ENCODE measurements at regions not wholly inside any gene's neighbourhood (a gene's known extent, or its start where the extent isn't known, plus 50 kb on each side); places are given as distances from the start of the nearest gene placed in this dataset.
"Not testable (repeated sequence)": the region's sequence is repeated elsewhere in the genome, so short reads cannot be mapped to it uniquely, and the experiment has no call there.

DNA sequence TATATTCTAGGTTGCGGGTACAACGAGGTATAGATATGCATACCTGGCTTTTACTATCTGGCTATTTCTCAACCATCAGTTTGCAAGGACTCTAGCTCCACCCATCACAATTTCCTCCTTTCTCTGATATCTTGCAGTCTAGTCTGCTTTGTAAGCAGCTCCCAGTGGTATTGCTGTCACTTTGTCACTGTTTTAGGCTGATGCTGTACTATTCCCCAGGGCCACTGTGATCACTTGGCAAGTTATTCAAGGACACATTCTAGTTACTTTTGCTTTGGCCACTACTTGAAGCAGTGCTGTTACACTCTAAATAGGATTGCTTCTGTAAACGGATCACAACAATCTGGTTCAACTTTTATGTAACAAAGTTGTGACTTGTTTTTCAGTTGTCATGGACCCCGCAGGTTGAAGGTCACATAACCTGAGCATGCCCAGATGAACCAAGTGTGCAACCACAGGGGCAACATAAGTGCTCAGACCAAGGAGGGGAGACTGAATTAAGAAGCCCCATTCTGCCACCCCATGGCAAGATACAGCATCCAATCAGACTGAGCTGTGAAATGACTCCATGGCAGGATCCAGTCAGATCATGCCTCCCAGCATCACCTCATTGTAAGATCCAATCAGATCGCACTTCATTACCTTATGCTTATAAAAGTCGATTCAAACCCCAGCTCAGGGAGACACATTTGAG lies 588.4 kb upstream of the CITED2 start:
- no peak for DNase-seq (ENCODE audit: low read depth)

- no peak for DNase-seq (ENCODE audit: low read depth)
Measured at GRCh38 chr6:139961190-139961589, 586.7 kb upstream of the CITED2 start.

GRCh38 chr6:139960671-139961070 lies 586.2 kb upstream of the CITED2 start:
- no peak for DNase-seq (ENCODE audit: low read depth)

- no peak for DNase-seq (ENCODE audit: low read depth)
Measured at GRCh38 chr6:139955366-139956155, 581.1 kb upstream of the CITED2 start.

GRCh38 chr6:139954463-139955071 lies 580.1 kb upstream of the CITED2 start:
- DNase-seq (ENCODE audit: low read depth), result no peak

GRCh38 chr6:139953780-139954179 lies 579.3 kb upstream of the CITED2 start:
- not testable (repeated sequence) for DNase-seq (ENCODE audit: low read depth)

DNA sequence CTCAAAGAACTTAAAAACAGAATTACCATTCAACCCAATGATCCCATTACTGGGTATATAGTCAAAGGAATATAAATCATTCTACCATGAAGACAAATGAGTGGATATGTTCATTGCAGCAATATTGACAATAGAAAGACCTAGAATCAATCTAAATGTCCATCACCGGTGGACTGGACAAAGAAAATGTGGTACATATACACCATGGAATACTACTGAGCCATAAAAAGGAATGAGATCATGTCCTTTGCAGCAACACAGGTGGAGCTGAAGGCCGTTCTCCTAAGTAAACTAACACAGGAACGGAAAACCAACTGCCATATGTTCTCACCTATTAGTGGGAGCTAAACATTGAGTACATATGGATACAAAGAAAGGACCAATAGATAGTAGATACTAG lies 576.7 kb upstream of the CITED2 start:
- DNase-seq (ENCODE audit: low read depth), result no peak

- no peak for DNase-seq (ENCODE audit: low read depth)
Measured at GRCh38 chr6:139944976-139945375, 570.5 kb upstream of the CITED2 start.

GRCh38 chr6:139944131-139944530 lies 569.7 kb upstream of the CITED2 start:
- no peak for DNase-seq (ENCODE audit: low read depth)

DNA sequence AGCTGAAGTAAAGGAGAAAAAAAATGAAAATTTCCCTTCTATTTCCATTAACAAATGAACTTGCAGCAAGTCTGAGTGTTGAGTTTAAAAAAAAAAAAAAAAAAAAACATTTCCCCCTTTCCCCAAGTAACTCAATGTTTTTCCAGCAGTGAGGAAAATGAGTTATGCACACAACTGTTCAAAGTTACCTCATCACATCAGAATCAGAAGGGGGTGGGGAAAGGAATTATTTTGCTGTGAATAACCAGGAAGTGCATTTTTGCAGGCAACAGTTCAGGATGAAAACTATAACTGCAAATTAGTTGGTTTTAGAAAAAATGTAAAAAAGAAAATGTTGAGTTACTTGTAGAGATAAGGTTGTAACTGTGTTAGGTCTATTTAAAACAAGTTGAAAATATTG lies 568.9 kb upstream of the CITED2 start:
- peak; percentile 91 for DNase-seq (ENCODE audit: low read depth)

- DNase-seq (ENCODE audit: low read depth), result no peak
Measured at GRCh38 chr6:139942331-139942730, 567.9 kb upstream of the CITED2 start.

DNA sequence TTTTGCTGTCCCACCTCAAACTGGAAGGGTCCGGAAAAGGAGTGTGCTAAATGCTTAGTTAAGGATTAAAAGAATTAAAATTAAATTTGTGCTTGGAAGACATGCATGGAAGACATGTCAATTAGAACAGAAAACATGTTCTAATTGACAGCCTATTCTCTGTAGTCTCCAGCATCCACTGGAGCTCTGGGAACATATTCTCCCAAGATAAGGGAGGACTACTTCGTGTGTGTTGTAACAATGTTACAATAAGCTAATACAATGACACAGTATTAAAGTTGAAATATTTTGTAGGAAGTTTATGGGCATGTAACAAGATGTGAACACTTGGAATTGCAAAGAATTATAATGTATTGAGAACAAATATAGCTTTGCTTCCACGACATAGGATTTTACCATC lies 567.4 kb upstream of the CITED2 start:
- DNase-seq (ENCODE audit: low read depth), result no peak

DNA sequence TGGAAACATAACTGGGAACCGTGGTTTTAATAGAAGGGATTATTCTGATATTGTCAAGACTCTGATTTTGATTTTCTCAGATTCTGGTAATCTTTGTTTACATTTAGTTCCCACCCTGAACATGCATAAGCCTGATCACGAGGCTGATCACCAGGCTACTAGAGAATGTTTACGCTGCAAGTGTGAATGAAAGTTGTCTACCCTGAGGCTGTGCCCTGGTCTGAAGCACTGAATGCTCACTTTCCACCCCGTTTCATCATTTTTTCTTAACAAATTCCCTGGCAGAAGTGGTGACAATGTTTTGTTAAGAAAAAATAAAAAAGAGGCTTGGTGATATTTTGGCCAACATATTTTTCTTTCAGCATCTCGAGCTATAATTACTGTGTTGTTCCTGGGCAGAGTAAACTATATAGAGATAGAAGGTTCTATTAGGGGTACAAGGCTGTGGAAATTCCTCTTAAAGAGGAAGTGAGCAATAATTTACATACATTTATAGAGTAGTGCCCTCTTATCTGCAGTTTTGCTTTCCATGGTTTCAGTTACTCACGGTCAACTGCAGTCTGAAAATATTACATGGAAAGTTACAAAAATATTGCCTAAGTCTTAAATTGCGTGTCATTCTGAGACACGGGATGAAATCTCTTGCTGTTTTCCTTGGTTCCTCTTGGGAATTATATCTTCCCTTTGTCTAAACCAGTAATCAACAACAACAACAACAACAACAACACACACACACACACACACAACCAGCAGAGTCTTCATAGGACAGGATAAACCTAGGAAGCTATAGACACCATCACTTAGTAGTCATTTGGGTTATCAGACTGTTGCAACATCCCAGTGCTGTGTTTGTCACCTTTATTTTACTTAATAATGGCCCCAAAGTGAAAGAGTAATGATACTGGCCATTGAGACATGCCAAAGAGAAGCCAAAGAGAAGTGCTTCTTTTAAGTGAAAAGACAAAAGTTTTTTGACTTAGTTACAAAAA lies 566.6 kb upstream of the CITED2 start:
- DNase-seq (ENCODE audit: low read depth), result no peak

- DNase-seq (ENCODE audit: low read depth), result no peak
Measured at GRCh38 chr6:139939189-139939979, 564.9 kb upstream of the CITED2 start.

- no peak for DNase-seq (ENCODE audit: low read depth)
Measured at GRCh38 chr6:139932671-139933070, 558.2 kb upstream of the CITED2 start.

GRCh38 chr6:139931747-139932146 lies 557.3 kb upstream of the CITED2 start:
- no peak for DNase-seq (ENCODE audit: low read depth)

- DNase-seq (ENCODE audit: low read depth), result no peak
Measured at GRCh38 chr6:139927742-139928305, 553.4 kb upstream of the CITED2 start.

DNA sequence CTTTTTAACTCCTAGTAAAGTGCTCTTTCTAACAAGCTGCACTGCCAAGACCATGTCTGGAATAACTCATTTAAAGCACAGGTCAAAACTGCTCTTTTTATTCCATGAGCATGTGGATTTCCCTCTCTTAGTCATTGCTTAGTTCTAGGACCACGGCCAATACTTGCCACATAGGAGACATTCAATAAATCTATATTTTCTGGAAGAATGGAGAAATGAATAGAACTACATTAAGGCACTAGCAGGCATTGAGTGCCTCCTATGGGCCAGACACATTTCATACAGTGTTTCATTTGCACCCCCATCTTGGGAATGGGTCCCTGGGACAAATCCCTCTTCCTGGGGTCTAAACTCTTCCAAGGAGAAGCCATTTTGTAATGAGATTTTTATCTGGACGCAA lies 552.8 kb upstream of the CITED2 start:
- peak; percentile 67 for DNase-seq (ENCODE audit: low read depth)

DNA sequence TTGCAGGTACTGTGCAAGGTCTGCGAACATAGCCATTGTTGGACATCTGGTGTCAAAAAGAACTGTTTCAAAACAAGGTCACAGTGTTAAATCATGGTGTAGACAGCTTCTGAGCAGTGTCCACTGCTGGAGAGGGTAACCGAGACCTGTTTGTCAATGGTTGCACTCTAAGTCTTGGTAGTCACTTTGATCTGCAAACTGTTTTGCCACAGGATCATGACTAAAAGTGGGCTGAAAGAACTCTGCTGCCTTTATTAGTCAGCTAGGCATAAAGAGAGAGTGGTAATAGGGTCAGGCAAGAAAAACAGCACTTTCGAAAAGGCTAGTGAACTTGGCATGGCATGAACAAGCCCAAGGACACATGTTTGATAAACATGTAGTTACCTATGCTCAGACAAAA lies 552.3 kb upstream of the CITED2 start:
- no peak for DNase-seq (ENCODE audit: low read depth)

GRCh38 chr6:139925894-139926641 lies 551.6 kb upstream of the CITED2 start:
- DNase-seq (ENCODE audit: low read depth), result no peak
